Fibroblast of mammary gland (primary cell): ENCODE measurements at regions not wholly inside any gene's neighbourhood (a gene's known extent, or its start where the extent isn't known, plus 50 kb on each side); places are given as distances from the start of the nearest gene placed in this dataset.

ENCODE experiments used
- DNase-seq: peaks from one replicate; pipeline ENCODE4 v3.0.0-alpha.2; 2010; ENCODE audit warnings: low read depth
- H3K4me3 ChIP-seq: 2 replicates; pipeline ENCODE4 v1.5.1; 2011; ENCODE audit warnings: low read depth, mild to moderate bottlenecking, low read length, moderate library complexity; ENCODE audit not compliant: control insufficient read depth
- TF ChIP-seq, protein P1 (sequence below): conservative IDR thresholded peaks from 2 replicates; pipeline ENCODE4 v1.5.1; 2011; ENCODE audit warnings: low read depth, low read length, inconsistent platforms; ENCODE audit not compliant: control insufficient read depth, insufficient read depth

DNA sequence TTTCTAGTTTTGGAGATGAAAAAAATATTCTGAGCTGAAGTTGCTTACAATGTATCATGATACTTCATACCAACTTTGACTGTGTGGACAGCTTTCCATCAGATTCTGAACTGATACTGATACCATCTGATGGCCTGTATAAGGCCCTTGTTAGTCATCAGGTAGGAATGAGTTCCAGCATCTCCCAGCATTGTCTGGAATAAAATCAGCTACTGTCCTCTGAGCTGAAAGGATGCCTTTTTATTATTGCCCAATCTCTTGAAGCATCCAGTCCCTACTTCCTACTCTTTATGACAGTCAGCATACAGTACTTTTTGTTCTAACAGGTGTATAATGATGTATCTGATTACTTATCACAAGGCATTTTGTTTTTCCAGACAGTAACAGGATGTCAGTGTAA is 70.6 kb upstream of the EYA4 start:
- no peak for DNase-seq
- TF ChIP-seq, protein P1, sequence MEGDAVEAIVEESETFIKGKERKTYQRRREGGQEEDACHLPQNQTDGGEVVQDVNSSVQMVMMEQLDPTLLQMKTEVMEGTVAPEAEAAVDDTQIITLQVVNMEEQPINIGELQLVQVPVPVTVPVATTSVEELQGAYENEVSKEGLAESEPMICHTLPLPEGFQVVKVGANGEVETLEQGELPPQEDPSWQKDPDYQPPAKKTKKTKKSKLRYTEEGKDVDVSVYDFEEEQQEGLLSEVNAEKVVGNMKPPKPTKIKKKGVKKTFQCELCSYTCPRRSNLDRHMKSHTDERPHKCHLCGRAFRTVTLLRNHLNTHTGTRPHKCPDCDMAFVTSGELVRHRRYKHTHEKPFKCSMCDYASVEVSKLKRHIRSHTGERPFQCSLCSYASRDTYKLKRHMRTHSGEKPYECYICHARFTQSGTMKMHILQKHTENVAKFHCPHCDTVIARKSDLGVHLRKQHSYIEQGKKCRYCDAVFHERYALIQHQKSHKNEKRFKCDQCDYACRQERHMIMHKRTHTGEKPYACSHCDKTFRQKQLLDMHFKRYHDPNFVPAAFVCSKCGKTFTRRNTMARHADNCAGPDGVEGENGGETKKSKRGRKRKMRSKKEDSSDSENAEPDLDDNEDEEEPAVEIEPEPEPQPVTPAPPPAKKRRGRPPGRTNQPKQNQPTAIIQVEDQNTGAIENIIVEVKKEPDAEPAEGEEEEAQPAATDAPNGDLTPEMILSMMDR = no peak
- H3K4me3 ChIP-seq = no peak overlapping the region

DNA sequence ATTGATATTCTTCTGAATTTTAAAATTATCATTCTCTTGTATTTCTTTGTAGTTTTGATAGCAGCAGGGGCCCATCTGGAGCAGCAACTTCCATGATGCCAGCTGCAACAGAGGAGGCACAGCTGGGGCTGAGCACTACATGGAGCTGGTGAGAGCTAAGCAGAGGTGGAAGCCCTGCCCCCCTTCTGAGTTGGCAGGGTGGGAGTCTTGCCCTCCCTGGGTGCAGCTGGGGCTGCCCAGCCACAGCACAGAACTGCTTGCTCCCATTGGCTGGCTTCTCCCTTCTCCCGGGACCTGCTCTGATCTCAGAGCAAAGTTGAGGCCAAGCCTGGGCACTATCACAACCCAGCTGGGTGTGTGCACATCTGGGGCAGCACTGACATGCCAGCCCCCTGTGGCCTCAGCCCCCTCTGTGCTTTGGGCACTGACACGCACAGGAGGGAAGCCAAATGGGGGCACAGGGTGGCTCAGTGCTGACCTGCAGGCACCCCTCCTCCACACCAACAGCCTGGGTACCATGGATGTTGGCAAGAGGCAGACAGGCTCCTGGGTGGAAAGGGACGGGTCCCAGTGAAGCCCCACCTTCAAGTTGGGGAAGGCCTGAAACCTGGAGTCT is 69.1 kb upstream of the EYA4 start:
- no peak overlapping the region for H3K4me3 ChIP-seq
- TF ChIP-seq, protein P1 = no peak
- no peak for DNase-seq

DNA sequence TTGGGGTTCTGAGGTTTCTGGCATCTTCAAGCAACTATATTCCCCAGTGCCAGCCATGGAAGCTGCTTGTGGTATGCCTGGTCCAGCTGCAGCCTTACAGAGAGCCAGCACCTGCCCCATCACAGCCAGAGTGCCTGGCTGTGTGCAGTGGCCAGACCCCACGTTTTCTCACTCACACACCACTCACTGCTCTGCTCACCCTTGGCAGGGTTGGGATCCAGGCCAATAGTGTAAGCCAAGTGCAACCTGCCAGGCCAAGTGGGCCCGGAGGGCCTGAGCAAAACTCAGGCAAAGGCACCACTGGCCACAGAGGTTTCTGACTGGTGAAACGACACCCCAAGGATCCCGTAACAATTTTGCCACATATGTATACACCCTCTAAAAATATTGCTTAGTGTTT is 67.9 kb upstream of the EYA4 start:
- no peak overlapping the region for H3K4me3 ChIP-seq
- no peak for DNase-seq
- TF ChIP-seq, protein P1 = no peak

DNA sequence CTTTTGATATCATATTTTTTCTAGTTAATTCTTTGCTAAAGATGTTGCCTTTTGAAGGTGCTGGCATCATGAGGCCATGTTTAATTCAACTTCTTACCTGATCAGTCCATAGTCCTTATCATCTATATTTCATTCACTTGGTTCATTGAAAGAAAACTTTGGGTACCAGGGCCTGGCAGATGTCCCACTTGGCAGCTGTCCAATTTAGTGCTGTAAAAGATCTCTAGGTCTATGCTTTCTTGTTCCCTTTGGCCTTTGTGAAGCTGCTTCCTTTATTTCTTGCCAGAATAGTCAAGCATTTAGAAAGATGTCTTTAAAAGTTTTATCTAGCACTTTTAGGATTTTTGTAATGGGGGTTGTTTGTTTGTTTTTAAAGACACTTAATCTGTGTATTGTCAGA is 61.7 kb upstream of the EYA4 start:
- DNase-seq = no peak
- TF ChIP-seq, protein P1 = no peak
- H3K4me3 ChIP-seq = no peak overlapping the region

DNA sequence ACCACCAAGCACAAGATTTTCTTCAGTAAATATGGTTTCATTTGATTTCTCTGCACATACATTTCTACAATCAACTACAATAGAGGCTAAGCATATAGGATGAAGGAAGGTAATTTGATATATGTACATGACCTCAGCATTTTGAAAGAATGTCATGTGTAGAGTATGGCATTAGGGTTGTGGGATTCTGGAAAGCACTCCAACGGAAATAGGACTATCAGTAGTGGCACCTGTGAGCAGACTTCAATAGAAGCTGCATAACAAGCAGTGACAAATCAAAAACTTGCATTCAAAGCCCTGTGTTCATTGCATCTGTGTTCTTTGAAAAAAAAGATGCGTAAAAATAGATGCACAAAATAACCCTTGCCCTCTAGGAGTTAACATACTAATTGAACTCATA is 57.5 kb upstream of the EYA4 start:
- TF ChIP-seq, protein P1 = no peak
- no peak for DNase-seq
- H3K4me3 ChIP-seq = no peak overlapping the region

DNA sequence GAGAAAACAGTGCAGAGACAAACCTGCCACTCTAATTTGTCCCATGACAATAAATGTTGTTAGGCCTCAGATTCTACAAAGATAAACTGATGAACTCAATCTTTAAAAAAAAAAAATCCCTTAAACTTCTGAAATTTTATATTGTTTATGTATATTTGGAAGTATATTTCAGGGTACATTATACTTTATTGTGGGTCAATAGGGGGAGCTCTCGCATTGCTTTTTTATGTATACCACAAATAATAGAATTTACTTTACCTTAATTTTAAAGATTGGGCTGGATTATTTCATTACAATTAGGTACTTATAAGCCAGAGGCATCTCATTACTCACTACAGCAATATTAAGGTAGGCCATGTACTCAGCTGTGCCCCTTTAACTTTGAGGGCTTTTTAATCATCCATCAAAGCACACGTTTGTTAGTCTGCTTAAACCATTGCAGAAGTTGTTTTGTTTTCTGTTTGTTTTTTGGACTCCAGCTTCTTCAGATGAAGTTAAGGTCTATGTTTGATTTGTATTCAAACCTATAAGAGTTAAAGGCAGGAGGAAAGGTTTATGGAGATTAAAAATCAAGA is 56.3 kb upstream of the EYA4 start:
- no peak overlapping the region for H3K4me3 ChIP-seq
- peak; percentile 44 for DNase-seq
- TF ChIP-seq, protein P1 = peak; percentile 57
